LNCAP (cell line): ENCODE measurements at regions not wholly inside any gene's neighbourhood (a gene's known extent, or its start where the extent isn't known, plus 50 kb on each side); places are given as distances from the start of the nearest gene placed in this dataset.

ENCODE experiments used
- CTCF ChIP-seq: fragments of 450-650 bp; IDR thresholded peaks from 2 replicates; pipeline ENCODE4 v1.5.1; 2017; ENCODE audit warnings: mild to moderate bottlenecking

- TF ChIP-seq CTCF, result no peak
These were observed 62.9 kb upstream of the NDST3 start for GRCh38 chr4:117971403-117971802.

- TF ChIP-seq CTCF, result no peak
These were observed 50.5 kb upstream of the NDST3 start for GRCh38 chr4:117983541-117984365.

- no peak for TF ChIP-seq CTCF
These were observed 50.0 kb upstream of the NDST3 start for GRCh38 chr4:117984366-117984680.
